IPS DF 6.9 (cell line): ENCODE measurements at regions not wholly inside any gene's neighbourhood (a gene's known extent, or its start where the extent isn't known, plus 50 kb on each side); places are given as distances from the start of the nearest gene placed in this dataset.
"Not testable (repeated sequence)": the region's sequence is repeated elsewhere in the genome, so short reads cannot be mapped to it uniquely, and the experiment has no call there.

Source experiments
- DNase-seq: peaks from one replicate; pipeline ENCODE4 v3.0.0-alpha.2; 2013; ENCODE audit warnings: low read depth, low spot score
- H3K27ac ChIP-seq: one replicate; pipeline ENCODE4 v1.5.1; 2013; ENCODE audit warnings: low read length, control low read depth
- H3K27me3 ChIP-seq: 2 replicates; pipeline ENCODE4 v1.6.1; 2013; ENCODE audit warnings: mild to moderate bottlenecking, low read length; ENCODE audit not compliant: control insufficient read depth, insufficient read depth
- H3K36me3 ChIP-seq: 2 replicates; pipeline ENCODE4 v1.6.1; 2013; ENCODE audit warnings: low read length; ENCODE audit not compliant: control insufficient read depth, insufficient read depth
- H3K4me1 ChIP-seq: 2 replicates; pipeline ENCODE4 v1.6.1; 2013; ENCODE audit warnings: low read length; ENCODE audit not compliant: control insufficient read depth, insufficient read depth
- H3K4me3 ChIP-seq: 2 replicates; pipeline ENCODE4 v1.5.1; 2013; ENCODE audit warnings: mild to moderate bottlenecking, low read length
- H3K9me3 ChIP-seq: 2 replicates; pipeline ENCODE4 v1.6.1; 2013; ENCODE audit warnings: low read length, inconsistent platforms; ENCODE audit not compliant: control insufficient read depth, insufficient read depth
- WGBS: extraction: QIAGEN DNeasy Blood & Tissue Kit; methylation state at CpG from one replicate; pipeline ENCODE4 v1.1.7; 2013; ENCODE audit warnings: mixed read lengths, missing lambda C conversion rate; ENCODE audit not compliant: insufficient read length, insufficient coverage; 5-methylcytosine and 5-hydroxymethylcytosine counted together

DNA sequence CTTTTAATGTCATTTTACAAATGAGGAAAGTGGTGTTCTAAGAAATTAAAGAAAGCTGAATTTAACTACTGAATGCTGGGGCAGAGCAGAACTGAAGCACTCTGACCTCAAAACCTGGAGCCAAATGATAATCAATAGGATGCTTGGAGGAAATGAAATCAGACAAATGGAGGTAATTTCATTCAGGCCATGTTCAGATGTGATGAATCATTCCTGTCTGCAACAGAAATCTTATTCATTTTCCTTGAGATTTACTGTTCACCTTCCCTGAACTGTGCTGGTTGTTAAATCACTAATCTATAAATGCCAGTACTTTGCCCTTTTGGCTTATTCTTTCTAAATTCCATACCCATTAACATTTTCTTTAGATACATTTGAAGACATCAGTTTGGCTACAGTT, 85.6 kb upstream of the SNX7 start:
- no peaks in the 10 kb centered on the region for H3K36me3 ChIP-seq

GRCh38 chr1:98565951-98566350, 95.6 kb upstream of the SNX7 start:
- no peak for DNase-seq
- Histone ChIP-seq H3K27me3 (no peaks in the 10 kb centered on the region), H3K36me3 (no peaks in the 10 kb centered on the region), H3K4me3 (no peak overlapping the region), H3K4me1 (no peaks in the 10 kb centered on the region), H3K27ac (no peak overlapping the region), H3K9me3 (no peaks in the 10 kb centered on the region)
- no CpG with 5 or more reads among the region's 3 CpGs for WGBS

More for the DNA sequence above, 85.6 kb upstream of the SNX7 start:
- Histone ChIP-seq H3K9me3 (no peaks in the 10 kb centered on the region), H3K27me3 (no peaks in the 10 kb centered on the region), H3K27ac (no peak overlapping the region), H3K4me3 (no peak overlapping the region), H3K4me1 (no peaks in the 10 kb centered on the region)
- no peak for DNase-seq

DNA sequence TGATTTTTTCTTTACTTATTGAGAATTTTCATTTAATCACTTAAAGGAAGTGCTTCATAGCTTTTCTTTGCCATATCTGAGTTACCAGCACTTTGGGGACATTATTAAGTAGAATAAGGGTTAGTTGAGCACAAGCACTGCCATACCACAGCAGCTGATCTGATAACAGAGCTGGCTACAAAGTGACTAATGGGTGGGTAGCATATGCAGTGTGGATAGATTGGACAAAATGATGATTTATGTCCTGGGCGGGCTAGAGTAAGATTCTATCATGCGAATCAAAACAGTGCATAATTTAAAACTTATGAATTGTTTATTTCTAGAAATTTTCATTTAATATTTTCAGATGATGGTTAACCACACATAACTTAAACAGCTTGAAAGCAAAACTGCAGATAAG, 102.2 kb upstream of the SNX7 start:
- no peak overlapping the region for H3K27ac ChIP-seq
- no peak overlapping the region for H3K4me3 ChIP-seq
- no peaks in the 10 kb centered on the region for H3K9me3 ChIP-seq
- no peaks in the 10 kb centered on the region for H3K4me1 ChIP-seq
- WGBS, result no CpG with 5 or more reads among the region's 2 CpGs
- no peak for DNase-seq
- H3K27me3 ChIP-seq, result no peaks in the 10 kb centered on the region
- H3K36me3 ChIP-seq, result no peaks in the 10 kb centered on the region

DNA sequence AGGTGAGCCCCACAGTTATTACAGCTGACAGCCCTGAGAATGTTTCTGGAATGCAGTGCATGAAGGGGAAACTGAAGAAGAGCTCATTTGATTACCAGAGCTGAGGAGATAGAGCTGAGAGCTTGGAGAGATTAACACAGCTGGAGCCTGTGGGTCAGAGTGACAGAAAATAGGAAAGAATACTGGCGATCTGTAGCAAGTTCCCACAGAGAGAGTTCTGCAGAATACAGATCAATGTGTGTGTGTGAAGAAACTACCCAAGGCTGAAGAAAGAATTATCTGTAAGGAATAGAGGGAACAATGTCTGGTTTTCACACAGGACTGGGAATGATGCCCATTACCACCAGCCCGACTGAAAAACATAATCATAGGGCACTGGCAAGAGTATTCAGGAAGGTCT, 103.6 kb upstream of the SNX7 start:
- Histone ChIP-seq H3K36me3 (no peaks in the 10 kb centered on the region), H3K27me3 (no peaks in the 10 kb centered on the region), H3K4me3 (no peak overlapping the region), H3K4me1 (no peaks in the 10 kb centered on the region), H3K9me3 (no peaks in the 10 kb centered on the region), H3K27ac (no peak overlapping the region)
- WGBS, result no CpG with 5 or more reads among the region's 2 CpGs
- no peak for DNase-seq

GRCh38 chr1:98556521-98557158, 104.9 kb upstream of the SNX7 start:
- Histone ChIP-seq H3K27ac (no peak overlapping the region), H3K4me3 (no peak overlapping the region), H3K9me3 (no peaks in the 10 kb centered on the region), H3K4me1 (no peaks in the 10 kb centered on the region), H3K27me3 (no peaks in the 10 kb centered on the region), H3K36me3 (no peaks in the 10 kb centered on the region)
- no CpG with 5 or more reads among the region's 2 CpGs for WGBS
- DNase-seq, result no peak

- Histone ChIP-seq H3K27me3 (no peaks in the 10 kb centered on the region), H3K9me3 (no peaks in the 10 kb centered on the region), H3K36me3 (no peaks in the 10 kb centered on the region), H3K4me3 (no peak overlapping the region), H3K4me1 (no peaks in the 10 kb centered on the region), H3K27ac (no peak overlapping the region)
- whole genome bisulfite sequencing, result no CpG with 5 or more reads among the region's 1 CpG
- DNase-seq, result no peak
Measured at GRCh38 chr1:98555814-98556213, 105.7 kb upstream of the SNX7 start.

- DNase-seq, H3K27me3 ChIP-seq, H3K27ac ChIP-seq, H3K4me3 ChIP-seq, H3K9me3 ChIP-seq, H3K36me3 ChIP-seq, H3K4me1 ChIP-seq: not testable (repeated sequence)
- no CpG with 5 or more reads among the region's 5 CpGs for WGBS
Measured at GRCh38 chr1:98552576-98553074, 108.9 kb upstream of the SNX7 start.

DNA sequence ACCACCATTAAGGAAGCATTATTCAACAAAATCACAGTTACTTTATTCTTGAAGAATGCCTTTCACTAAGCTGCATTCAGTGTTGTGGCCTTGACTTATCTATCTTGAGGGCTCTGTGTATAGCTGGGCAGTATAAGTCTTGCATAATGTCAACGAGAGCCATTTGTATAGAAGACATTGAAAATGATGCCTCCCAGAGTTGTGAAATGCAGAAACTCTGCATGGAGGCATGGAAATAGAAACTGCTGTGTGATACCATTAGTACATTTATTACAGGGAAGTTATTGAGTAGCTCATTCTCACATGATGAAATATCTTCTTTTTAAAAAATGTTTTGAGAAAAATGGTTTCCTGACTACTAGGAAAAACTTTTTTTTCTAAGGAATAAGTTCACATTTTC, 111.4 kb upstream of the SNX7 start:
- Histone ChIP-seq H3K27ac (no peak overlapping the region), H3K36me3 (no peaks in the 10 kb centered on the region), H3K4me3 (no peak overlapping the region), H3K9me3 (no peaks in the 10 kb centered on the region), H3K4me1 (no peaks in the 10 kb centered on the region), H3K27me3 (no peaks in the 10 kb centered on the region)
- no CpG with 5 or more reads among the region's 1 CpG for WGBS
- no peak for DNase-seq

- no peaks in the 10 kb centered on the region for H3K27me3 ChIP-seq
- no peaks in the 10 kb centered on the region for H3K36me3 ChIP-seq
- no peaks in the 10 kb centered on the region for H3K4me1 ChIP-seq
- no peaks in the 10 kb centered on the region for H3K9me3 ChIP-seq
- no peak overlapping the region for H3K27ac ChIP-seq
- H3K4me3 ChIP-seq, result no peak overlapping the region
- no peak for DNase-seq
Measured at GRCh38 chr1:98546319-98546718, 115.2 kb upstream of the SNX7 start.

DNA sequence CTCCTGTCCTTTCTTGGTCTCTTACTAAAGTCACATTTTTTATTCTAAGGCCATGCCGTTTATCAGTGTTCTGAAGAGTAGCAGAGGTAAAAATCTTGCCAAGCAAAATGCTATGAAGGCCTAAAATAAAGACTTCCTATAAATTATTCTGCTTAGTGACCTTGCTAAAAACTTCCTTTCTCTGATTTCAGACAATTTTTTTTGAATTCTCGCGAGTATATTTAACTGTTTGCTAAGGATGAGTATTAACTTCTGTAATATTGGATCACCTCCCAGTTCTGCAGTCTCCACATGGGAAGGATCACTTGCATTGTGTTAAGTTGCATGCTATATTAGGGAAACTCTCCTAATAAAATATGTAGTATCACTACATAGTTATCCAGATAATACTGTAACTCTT, 123.4 kb upstream of the SNX7 start:
- WGBS, result no CpG with 5 or more reads among the region's 3 CpGs
- H3K4me3 ChIP-seq, result no peak overlapping the region
- H3K9me3 ChIP-seq, result no peaks in the 10 kb centered on the region
- no peaks in the 10 kb centered on the region for H3K27me3 ChIP-seq
- no peak overlapping the region for H3K27ac ChIP-seq
- H3K4me1 ChIP-seq, result no peaks in the 10 kb centered on the region
- no peak for DNase-seq
- H3K36me3 ChIP-seq, result no peaks in the 10 kb centered on the region

- Histone ChIP-seq H3K27me3 (no peaks in the 10 kb centered on the region), H3K36me3 (no peaks in the 10 kb centered on the region), H3K27ac (no peak overlapping the region), H3K4me1 (no peaks in the 10 kb centered on the region), H3K9me3 (no peaks in the 10 kb centered on the region; the same call in 1 of the 2 replicates), H3K4me3 (no peak overlapping the region)
- no peak for DNase-seq
- WGBS, result no CpG with 5 or more reads among the region's 4 CpGs
Measured at GRCh38 chr1:98523256-98523655, 138.3 kb upstream of the SNX7 start.
